HFFc6 (cell line): ENCODE measurements at regions not wholly inside any gene's neighbourhood (a gene's known extent, or its start where the extent isn't known, plus 50 kb on each side); places are given as distances from the start of the nearest gene placed in this dataset.

ENCODE experiments used
- DNase-seq: peaks from one replicate; pipeline ENCODE4 v3.0.0-alpha.2; 2018
- H3K27ac Mint-ChIP-seq: 2 replicates; pipeline ENCODE4 v1.8.0; 2020; ENCODE audit warnings: mild to moderate bottlenecking, mixed read lengths
- H3K27me3 Mint-ChIP-seq: 2 replicates; pipeline ENCODE4 v1.8.0; 2021; ENCODE audit warnings: mild to moderate bottlenecking, moderate library complexity, mixed read lengths; ENCODE audit not compliant: insufficient read depth
- H3K36me3 Mint-ChIP-seq: 2 replicates; pipeline ENCODE4 v1.8.0; 2021; ENCODE audit warnings: low read depth, mixed read lengths
- H3K4me1 Mint-ChIP-seq: 2 replicates; pipeline ENCODE4 v1.8.0; 2020; ENCODE audit warnings: low read depth, mixed read lengths
- H3K4me3 Mint-ChIP-seq: 2 replicates; pipeline ENCODE4 v1.8.0; 2020; ENCODE audit warnings: mild to moderate bottlenecking, moderate library complexity, mixed read lengths
- H3K9me3 Mint-ChIP-seq: 2 replicates; pipeline ENCODE4 v1.8.0; 2020; ENCODE audit warnings: mild to moderate bottlenecking, mixed read lengths
- TF ChIP-seq, protein P1 (sequence below): fragments of 200-600 bp; sonication (generic); IDR thresholded peaks from 2 replicates; pipeline ENCODE4 v1.5.0; 2021; ENCODE audit warnings: antibody characterized with exemption, mild to moderate bottlenecking

- Mint-ChIP-seq H3K4me3 (no peak overlapping the region), H3K36me3 (0 out of 2 replicates have a peak, but pooled peaks cover 5% of the 10 kb centered on the region), H3K27me3 (no peaks in the 10 kb centered on the region; the same call in 1 of the 2 replicates), H3K27ac (no peak overlapping the region), H3K9me3 (peaks cover 62% of the 10 kb centered on the region), H3K4me1 (no peaks in the 10 kb centered on the region)
- TF ChIP-seq, protein P1, sequence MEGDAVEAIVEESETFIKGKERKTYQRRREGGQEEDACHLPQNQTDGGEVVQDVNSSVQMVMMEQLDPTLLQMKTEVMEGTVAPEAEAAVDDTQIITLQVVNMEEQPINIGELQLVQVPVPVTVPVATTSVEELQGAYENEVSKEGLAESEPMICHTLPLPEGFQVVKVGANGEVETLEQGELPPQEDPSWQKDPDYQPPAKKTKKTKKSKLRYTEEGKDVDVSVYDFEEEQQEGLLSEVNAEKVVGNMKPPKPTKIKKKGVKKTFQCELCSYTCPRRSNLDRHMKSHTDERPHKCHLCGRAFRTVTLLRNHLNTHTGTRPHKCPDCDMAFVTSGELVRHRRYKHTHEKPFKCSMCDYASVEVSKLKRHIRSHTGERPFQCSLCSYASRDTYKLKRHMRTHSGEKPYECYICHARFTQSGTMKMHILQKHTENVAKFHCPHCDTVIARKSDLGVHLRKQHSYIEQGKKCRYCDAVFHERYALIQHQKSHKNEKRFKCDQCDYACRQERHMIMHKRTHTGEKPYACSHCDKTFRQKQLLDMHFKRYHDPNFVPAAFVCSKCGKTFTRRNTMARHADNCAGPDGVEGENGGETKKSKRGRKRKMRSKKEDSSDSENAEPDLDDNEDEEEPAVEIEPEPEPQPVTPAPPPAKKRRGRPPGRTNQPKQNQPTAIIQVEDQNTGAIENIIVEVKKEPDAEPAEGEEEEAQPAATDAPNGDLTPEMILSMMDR: no peak
- no peak for DNase-seq
Measured at GRCh38 chr15:92232876-92233275, 160.8 kb upstream of the ST8SIA2 start.

DNA sequence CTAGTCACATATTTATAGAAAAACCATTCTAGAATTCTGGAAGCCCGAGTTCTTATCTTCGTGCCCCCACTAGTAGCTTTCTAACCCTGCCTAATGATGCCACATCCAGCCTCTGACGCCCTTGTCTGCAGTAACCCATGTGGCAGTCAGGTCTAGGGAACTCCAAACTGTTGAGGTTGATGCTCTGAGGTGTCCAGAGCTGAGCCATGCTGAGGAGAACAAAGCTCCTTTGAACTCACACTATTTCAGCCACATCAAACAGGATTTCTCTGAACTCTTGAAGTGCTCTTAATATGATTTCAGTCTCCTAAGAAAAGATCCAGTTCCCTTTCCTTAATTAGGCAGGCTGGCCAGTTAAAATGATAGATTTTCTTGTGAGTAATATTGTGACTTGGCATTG lies 150.5 kb upstream of the ST8SIA2 start:
- Mint-ChIP-seq H3K27ac (no peak overlapping the region), H3K27me3 (no peaks in the 10 kb centered on the region), H3K9me3 (peaks cover 50% of the 10 kb centered on the region), H3K36me3 (0 out of 2 replicates have a peak, but pooled peaks cover 5% of the 10 kb centered on the region), H3K4me1 (no peaks in the 10 kb centered on the region), H3K4me3 (no peak overlapping the region)
- DNase-seq: no peak
- TF ChIP-seq, protein P1: no peak

DNA sequence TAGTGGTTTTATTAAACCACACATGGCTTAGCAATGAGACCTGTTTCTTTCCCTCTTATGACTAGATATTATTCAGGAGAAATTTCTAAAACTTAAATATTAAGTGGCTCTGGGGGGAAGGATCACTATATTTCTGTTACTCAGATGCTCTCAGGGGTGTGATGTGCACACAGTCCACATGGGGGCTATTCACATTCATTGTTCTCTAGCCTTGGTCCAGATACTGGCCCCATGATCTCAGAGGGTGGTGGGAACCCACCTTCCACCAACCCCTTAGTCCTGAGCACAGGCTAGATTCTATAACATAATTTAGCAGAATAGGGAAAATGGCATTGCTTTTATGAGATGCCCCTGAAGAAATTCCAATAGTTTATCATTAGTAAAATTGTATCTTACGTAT lies 149.0 kb upstream of the ST8SIA2 start:
- TF ChIP-seq, protein P1: no peak
- no peak for DNase-seq
- H3K4me1 Mint-ChIP-seq: no peaks in the 10 kb centered on the region
- no peaks in the 10 kb centered on the region for H3K27me3 Mint-ChIP-seq
- peaks cover 37% of the 10 kb centered on the region for H3K9me3 Mint-ChIP-seq
- no peak overlapping the region for H3K4me3 Mint-ChIP-seq
- no peak overlapping the region for H3K27ac Mint-ChIP-seq
- 0 out of 2 replicates have a peak, but pooled peaks cover 5% of the 10 kb centered on the region for H3K36me3 Mint-ChIP-seq

DNA sequence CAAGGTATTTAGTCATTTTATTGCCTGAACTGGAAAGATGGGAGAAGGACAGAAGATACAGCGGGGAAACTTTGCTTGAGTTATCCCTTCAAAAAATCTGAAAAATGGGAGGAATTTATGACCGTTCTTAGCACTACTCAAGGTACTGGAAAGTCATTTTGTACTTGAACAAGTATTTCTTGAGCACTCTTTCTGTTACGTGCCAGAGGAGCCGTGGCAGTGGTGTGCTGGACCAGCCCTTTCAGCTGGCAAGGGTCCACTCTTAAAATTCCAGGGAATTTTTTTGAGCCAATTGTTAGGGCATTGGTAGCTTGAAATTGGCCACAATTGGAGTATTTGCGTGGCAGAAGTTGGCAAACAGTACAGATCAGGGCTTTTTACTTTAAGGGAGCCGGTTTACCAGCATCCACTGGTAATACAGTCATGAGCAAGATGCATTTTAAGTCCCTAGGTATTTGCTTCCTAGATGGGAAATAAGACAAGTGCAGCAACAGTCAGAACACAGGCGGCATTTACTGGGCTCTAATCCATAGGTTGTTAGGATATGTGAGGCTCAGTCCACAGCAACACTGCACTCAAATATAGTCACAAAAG lies 145.9 kb upstream of the ST8SIA2 start:
- Mint-ChIP-seq H3K4me3 (no peak overlapping the region), H3K36me3 (peaks cover 5% of the 10 kb centered on the region; the same call in 1 of the 2 replicates), H3K4me1 (no peaks in the 10 kb centered on the region), H3K27ac (no peak overlapping the region), H3K9me3 (peaks cover 37% of the 10 kb centered on the region), H3K27me3 (no peaks in the 10 kb centered on the region)
- TF ChIP-seq, protein P1: no peak
- DNase-seq: no peak

GRCh38 chr15:92266796-92267685 lies 126.6 kb upstream of the ST8SIA2 start:
- H3K4me3 Mint-ChIP-seq: no peak overlapping the region
- DNase-seq: no peak
- no peaks in the 10 kb centered on the region; the same call in 1 of the 2 replicates for H3K36me3 Mint-ChIP-seq
- H3K9me3 Mint-ChIP-seq: peaks cover 60% of the 10 kb centered on the region
- H3K27me3 Mint-ChIP-seq: peaks cover 3% of the 10 kb centered on the region
- no peak overlapping the region for H3K27ac Mint-ChIP-seq
- no peaks in the 10 kb centered on the region for H3K4me1 Mint-ChIP-seq
- TF ChIP-seq, protein P1: no peak
